ENCODE measurements at regions not wholly inside any gene's neighbourhood (a gene's known extent, or its start where the extent isn't known, plus 50 kb on each side); places are given as distances from the start of the nearest gene placed in this dataset.

DNA sequence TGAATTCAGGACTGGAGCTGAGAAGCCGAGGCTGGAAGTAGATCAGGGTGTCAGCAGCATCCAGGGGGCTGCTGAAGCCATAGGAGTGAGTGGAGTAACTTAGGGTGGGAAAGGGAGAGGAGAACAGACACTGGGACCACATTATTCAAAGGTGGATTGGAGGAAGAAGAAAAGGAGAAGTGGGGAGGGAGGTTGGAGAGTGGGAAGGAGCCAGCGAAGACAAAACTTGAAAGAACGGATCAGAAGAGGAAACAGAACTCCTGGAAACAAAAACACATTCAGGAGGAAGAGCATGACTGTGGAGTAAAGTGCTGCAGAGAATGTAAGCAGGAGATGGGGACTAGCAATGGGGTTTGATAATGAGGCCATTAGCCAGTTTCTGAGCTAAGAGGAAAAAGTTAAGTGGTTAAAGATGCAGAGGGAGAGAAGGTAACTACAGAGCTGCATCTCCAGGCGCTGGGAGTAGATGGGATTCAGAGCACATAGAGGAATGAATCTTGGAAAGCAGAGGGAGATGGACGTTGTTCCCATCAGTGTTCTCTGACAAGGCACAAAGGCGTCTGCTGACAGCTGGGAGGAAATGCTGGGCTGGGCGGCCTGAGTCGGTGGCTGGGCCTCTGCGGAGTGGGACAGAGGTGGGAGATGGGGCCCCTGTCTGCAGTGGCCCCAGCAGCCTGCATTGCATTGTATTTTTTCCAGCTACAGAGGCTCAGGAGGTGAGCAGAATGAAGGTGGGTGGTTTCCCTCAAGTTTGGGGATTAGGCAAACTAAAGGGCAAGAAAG lies 63.1 kb upstream of the LEP start:
- no peak overlapping the region for H3K4me3 ChIP-seq (ENCODE audit: low read length)
- no peak for TF ChIP-seq ZNF274 (IDR thresholded peaks at IDR 0.05; ENCODE audit: low read depth, low read length)

DNA sequence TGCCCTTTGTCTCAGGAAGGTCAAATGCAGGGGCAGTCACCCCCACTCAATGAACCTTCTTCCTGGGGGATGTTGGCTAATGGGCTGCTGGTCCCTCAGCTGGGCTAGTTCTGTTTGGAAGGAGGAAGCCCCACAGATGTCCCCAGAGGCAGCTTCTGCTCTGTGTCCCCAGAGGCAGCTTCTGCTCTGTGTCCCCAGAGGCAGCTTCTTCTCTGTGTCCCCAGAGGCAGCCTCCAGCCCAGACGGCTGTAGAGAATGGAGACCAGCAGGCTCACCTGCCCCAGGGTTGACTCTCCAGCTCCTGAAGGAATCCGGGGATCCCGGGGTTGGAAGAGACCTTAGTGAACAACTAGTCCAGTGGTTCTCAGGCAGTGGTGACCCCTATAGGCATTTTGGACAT lies 62.5 kb upstream of the LEP start:
- no peak for TF ChIP-seq ZNF274 (IDR thresholded peaks at IDR 0.05; ENCODE audit: low read depth, low read length)
- no peak overlapping the region for H3K4me3 ChIP-seq (ENCODE audit: low read length)

DNA sequence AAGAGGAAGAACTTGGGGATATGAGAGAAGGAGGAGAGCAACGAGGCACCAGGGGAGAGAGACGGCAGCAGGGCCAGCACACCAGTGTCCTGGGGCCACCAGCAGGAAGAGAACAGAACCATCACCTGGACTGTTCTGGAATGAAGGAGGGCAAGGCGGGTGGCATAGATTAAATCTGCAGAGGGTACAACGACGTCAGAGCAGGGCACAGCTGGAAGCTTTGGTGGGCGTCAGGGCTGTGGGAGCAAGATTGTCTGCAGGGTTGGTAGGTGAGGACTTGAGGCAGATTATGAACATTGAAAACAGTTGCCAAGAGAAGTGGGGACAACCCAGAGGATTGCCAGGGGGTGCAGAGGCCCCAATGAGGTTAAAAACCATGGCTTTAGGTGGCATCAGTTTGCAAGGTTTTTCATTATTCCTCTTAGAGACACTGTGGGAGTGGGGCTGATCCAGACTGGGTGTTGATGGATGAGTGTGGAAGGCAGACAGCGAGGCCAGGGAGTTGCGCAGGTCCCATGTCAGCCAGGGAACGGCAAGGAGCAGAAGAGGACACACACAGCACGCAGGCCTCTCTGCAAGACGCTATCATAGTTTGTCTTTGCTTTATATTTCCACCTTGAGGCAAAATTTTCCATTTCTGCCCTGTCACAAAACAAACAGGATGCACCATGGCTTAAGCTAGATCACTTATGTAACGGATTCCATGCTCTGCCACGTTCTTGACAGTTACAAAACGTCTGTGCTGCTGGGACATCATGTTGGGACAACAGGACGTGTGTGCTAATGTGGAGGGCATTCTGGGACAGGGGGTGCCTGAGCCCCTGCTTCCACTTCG lies 52.5 kb upstream of the LEP start:
- no peak overlapping the region for H3K4me3 ChIP-seq (ENCODE audit: low read length)
- no peak for TF ChIP-seq ZNF274 (IDR thresholded peaks at IDR 0.05; ENCODE audit: low read depth, low read length)

DNA sequence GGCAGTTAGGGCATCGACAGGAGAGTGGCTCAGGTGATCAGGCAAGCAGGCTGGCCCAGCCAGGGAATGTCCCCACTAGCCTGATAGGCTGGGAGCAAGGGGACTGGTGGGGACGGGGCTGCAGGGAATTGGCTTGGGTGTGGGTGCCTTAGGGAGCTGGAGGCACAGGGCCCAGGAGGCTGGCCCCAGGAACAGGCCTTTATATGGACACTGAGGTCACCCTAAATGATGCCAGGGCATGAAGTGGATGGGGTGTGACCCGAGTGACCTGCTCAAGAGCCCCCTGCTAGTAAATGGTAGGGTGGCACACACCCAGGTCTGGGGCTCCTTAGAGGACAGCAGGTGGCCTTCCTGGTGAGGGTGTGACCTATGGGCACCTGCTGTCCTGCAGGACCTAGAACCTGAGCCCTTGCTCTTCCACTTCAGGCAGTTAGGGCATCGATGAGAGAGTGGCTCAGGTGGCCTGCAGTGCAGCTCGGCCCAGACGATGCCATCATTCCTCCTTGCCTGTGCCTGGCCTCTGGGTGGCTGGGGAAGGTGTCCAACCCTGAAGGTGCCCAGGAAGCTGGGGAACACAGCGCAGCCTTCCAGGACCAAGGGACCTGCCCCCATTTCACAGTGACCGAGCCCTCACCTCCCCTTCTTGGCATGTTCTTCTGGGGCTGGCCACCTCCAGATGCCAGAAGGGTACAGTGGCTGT lies 51.7 kb upstream of the LEP start:
- no peak overlapping the region for H3K4me3 ChIP-seq (ENCODE audit: low read length)
- TF ChIP-seq ZNF274 (IDR thresholded peaks at IDR 0.05; ENCODE audit: low read depth, low read length), result no peak

DNA sequence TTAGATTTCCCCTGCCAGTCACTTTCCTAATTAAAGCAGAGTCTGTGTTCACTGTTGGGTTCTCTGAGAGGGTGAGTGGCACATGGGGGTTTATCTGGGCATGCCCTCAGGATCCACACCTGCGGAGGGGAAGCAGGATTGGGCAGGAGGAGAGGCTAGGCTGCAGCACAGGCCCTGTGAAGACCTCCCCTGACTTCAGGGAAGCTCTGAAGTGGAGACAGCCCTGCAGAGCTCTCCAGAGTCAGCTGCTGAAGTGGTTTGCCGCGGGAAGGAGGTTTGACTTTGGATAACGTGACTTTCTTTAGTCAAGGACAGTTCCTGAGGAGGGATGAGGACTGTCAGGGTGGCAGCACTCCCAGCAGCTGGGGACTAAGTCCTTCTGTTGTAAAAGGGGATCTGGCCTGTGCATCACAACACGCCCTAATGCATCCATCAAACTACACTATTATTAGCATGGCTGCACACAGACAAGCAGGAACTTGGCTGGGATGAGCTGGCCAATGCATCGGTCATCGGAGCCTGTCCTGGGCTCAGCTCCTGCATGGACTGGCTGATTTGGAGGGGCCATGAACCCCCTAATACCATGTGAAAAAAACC lies 50.9 kb upstream of the LEP start:
- no peak for TF ChIP-seq ZNF274 (IDR thresholded peaks at IDR 0.05; ENCODE audit: low read depth, low read length)

DNA sequence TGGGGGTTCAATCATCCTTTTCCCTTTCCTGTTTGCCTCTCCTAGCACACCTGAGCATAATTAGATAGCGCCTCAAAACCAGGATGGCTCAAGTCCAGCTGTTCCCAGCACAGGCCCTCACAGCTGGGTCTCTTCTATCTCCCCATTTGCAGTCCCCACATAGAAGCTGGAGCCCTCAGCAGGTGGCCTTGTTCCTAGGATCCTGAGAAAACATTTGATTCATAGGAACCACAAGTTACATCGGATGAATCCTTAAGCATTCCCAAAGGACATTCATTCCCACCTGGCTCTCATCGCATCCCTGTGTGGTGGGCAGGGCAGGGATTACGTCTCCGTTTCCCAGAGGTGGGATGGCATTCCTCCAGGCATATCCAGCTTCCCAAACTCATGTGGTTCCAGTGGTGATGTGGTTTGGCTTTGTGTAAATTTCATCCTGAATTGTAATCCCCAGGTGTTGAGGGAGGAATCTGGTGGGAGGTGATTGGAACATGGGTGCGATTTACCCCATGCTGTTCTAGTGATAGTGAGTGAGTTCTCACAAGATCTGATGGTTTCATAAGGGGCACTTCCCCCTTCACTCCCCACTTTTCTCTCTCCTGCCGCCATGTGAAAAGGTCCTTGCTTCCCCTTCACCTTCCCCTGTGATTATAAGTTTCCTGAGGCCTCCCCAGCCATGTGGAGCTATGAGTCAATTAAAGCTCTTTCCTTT lies 49.8 kb upstream of the LEP start:
- no peak overlapping the region for H3K4me3 ChIP-seq (ENCODE audit: low read length)
- TF ChIP-seq ZNF274 (IDR thresholded peaks at IDR 0.05; ENCODE audit: low read depth, low read length), result no peak

More for the DNA sequence above, 50.9 kb upstream of the LEP start:
- no peak overlapping the region for H3K4me3 ChIP-seq (ENCODE audit: low read length)
